Activated CD8-positive, alpha-beta memory T cell treated with anti-CD3 and anti-CD28 coated beads for 1 hour (primary cell): ENCODE measurements at regions not wholly inside any gene's neighbourhood (a gene's known extent, or its start where the extent isn't known, plus 50 kb on each side); places are given as distances from the start of the nearest gene placed in this dataset.
"Not testable (repeated sequence)": the region's sequence is repeated elsewhere in the genome, so short reads cannot be mapped to it uniquely, and the experiment has no call there.

Experiments used
- DNase-seq, 2 donors: peaks; one replicate each; pipeline ENCODE4 v3.0.0-alpha.2; 2020; ENCODE audit warnings: low read depth in 1 of 2; ENCODE audit errors: extremely low read depth in 1 of 2

DNA sequence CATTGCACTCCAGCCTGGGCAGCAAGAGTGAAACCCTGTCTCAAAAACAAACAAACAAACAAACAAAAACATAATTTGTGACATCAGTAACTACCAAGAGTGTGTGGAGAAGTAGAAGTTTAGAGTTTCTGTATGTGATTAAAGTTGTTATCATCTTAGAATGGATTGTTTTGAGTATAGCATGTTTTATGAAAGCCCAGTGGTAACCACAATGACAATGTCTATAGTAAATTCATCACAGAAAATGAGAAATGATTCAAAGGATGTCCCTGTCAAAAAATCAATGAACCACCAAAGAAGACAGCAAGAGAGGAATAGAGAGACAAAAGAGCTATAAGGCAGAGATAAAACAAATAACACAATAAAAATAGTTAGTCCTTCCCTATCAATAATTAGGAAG lies 1299.2 kb downstream of the CNTNAP5 start:
- no peak for DNase-seq

DNA sequence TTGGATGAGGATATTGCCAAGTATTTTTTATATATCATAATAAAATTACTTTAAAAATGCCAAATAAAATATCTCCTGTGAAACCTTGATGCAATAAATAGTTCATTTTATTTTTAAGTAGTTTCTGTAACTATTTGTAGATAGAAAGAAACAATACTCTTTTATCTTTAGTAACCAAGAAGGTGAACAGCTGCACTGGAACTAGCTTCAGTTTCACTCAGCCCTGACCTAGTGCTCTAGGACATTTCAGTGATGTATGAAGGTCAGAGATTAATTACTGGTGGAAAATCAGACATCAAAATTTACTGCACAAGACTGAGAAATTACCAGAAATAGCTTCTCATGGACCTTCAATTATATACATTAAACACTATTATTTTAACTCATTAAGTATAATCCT lies 1305.0 kb downstream of the CNTNAP5 start:
- no peak for DNase-seq

DNA sequence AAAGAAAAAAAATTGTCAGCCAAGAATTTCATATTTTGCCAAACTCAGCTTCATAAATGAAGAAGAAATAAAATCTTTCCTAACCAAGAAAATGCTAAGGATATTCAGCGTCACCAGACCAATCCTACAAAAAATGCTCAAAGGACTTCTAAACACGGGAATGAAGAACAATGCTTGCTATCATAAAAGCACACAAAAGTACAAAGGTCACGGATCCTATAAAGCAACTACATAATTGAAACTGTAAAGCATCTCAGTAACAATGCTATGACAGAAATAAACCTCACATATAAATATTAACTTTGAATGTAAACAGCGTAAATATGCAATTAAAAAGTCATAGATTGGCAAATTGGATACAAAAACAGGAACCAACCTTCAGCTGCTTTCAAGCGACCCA lies 1314.6 kb upstream of the GYPC start:
- no peak for DNase-seq

DNA sequence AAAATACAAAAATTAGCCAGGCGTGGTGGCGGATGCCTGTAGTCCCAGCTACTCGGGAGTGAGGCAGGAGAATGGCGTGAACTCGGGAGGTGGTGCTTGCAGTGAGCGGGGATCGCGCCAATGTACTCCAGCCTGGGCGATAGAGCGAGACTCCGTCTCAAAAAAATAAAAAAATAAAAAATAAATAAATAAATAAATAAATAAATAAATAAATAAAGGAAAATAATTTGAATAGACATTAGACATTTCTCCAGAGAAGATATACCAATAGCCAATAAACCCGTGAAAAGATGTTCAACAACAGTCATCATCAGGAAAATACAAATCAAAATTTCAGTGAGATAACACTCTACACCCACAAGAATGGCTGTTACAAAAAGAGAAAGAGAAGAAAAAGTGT lies 1302.4 kb upstream of the GYPC start:
- not testable (repeated sequence) for DNase-seq

DNA sequence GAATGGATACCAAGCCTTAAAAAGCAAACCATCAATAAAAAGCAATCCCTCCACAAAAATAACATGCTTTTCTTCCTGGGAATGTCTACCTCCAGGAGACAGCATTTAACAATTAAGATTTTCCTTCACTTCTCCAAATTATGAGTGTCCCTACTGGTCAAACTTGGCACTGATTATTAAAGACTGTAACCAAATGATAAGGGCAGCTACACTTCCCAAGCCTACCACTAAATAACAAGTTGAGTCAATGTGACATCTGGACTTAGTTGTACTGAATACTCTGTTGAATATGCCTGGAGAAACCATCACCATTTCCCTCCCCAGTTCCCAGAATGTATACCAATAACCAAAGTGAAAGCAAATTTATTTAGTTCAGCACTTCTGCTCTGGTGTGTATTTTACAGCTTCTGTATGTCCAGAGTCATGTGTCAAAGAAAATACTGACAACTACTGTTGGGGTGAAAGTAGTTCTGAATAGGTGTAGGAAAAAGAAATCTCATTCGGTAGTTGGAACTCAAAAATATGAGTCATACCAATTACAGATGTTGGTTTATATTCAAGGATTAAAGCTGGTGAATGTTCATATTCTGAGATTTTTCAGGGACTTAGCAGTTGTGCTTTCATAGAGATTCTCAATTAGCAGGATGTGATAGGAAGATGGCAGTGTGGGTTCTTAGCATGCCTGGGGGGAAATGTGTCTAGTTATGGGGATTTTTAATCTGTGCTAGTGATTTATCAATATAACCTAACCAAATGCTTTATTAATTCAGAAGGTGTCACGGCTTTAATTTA lies 1291.6 kb upstream of the GYPC start:
- no peak for DNase-seq

DNA sequence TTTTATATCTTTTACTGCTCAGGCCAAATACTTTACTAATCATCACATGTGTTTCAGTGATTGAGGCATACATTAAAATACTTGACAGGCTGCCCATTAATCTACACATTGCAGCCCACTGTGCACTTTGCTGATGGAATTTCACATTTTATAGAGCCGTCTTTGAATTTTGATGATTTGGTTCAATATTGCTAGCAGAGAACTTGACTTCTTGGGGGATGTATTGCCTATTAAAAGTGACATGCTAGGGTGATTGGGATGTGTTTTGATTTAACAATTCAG lies 1291.0 kb upstream of the GYPC start:
- DNase-seq, result no peak

DNA sequence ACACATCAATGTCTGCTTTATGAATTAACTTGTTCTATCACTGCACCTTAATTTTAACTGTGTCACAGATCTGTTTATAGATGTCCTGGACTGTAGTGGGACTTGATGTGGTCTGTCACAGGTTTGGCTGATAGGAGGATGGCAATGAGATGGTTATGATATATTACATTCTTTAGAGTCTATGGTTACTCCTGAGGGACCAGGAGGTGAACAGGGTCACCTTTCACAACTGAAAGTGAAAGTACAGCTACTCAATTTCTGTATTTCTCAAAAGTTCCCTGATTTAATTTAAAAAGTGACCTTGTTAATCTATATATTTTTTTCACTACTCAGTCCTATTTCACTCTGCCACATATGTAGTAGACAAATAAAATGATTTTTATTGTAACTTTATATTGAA lies 1284.1 kb upstream of the GYPC start:
- DNase-seq, result no peak

DNA sequence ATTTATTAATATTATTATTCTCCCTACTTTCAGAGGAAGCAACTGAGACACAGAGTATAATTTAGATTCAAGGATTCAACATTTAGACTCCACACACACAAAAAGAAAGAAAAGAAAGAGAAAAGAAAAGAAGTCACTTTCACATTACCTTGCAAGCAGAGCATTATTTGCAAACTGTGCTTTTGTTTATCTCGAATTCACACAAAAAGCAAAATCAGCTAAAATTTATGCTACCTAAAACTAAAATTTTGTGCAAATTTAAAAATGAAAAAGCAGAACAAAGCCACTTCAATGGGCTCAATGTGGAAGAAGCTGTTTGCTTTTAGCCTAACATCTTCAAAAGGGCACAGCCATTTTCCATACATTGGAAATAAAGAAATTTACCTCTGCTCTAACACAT lies 1282.7 kb upstream of the GYPC start:
- DNase-seq, result no peak

DNA sequence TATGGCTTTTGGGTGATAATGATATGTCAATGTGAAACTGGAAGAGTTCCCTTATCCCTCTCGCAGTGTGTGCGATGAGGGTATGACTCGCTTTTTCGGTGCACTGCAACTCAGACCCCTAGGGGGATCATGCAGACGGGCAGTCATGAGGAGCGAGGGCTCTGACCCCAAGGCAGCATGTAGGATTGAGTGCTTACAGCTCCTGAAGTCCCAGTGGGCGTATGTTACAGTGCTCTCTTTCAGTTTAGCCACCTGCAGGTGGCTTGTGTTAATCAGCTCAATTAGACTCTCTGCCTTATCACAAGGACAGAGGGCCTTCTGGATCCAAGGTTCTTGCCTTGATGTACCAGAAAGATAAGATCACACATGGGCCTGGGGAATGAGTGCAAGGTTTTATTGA lies 1269.9 kb upstream of the GYPC start:
- no peak for DNase-seq

DNA sequence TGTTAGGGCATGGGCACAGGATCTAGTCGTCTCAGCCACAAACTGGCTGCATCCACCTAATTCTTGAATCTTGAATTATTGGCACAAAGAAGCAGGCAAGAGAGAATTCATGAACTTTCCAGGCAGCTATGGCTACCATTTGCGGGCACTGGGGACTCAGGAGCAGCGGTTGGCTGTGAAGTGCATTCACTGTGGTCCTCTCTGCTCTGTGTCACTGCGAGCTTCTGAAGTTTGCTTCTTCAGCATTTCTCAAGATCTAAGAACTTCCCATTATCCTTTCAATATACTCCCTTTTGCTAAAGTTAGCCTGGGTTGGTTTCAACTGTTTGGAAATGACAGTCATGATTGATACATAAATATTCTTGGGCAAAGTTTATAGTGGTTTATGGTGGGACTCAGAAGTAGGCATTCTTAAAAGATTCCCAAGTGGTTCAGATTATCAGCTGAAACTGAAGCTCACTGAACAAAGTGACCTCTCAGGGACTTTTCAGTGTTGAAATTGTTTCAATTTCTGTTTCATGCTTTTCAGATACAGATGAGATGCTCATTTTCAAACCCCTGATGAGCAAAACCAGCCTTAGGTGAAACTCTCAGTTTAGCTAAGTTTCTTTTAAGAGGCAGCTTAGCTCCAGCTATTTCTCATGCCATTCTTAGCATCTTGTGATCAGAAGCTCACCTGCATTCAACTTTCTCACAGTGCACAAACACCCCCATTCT lies 1258.3 kb upstream of the GYPC start:
- no peak for DNase-seq

DNA sequence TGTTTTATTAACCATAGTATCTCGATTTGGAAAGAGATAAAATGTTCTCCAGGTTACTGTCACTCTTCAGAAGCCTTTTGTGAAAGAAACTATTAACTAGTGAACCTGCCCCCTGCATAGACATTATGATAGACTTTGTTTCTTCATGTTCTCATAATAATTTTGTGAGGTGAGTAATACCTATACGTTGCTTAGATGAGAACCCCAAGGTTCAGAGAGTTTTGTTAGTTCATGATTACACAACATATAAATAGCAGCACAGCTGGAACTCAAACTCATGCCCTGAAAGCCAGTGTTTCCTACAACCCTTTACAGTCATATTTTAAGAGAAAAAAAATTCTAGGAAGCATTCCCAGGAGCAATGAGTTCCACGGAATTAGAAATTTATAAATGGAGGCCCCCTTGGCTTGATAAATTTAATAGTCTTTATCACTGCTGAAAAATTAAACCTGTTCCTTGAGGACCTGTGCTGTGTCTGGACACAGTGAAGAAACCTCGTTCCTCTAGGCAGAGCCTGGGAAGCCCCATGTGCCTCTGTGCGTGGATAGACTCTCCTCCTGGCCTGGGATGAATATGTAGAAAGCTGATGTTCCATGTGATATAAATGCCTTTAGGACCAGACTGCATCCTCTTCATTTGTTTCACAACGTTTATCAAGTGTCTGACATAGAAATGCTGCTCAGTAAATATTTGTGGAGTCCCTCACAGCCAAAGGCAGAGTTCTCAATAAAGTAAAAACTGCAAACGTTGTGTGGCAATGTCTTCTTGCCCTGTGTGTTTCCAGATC lies 1257.0 kb upstream of the GYPC start:
- DNase-seq, result no peak

DNA sequence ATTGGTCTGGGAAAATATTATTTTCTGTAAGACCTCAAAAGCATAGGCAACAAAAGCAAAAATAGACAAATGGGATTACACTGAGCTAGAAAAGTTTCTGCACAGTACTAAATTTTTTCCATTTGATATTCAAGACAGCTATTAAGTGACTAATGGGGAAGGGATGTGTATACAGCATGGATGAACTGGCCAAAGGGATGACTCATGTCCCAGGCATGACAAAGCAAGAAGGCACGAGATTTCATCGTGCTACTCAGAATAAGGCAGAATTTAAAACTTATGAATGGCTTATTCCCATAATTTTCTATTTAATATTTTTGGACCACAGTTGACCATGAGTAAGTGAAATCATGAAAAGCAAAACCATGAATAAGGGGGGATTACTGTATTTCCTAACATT lies 1250.1 kb upstream of the GYPC start:
- DNase-seq, result no peak

DNA sequence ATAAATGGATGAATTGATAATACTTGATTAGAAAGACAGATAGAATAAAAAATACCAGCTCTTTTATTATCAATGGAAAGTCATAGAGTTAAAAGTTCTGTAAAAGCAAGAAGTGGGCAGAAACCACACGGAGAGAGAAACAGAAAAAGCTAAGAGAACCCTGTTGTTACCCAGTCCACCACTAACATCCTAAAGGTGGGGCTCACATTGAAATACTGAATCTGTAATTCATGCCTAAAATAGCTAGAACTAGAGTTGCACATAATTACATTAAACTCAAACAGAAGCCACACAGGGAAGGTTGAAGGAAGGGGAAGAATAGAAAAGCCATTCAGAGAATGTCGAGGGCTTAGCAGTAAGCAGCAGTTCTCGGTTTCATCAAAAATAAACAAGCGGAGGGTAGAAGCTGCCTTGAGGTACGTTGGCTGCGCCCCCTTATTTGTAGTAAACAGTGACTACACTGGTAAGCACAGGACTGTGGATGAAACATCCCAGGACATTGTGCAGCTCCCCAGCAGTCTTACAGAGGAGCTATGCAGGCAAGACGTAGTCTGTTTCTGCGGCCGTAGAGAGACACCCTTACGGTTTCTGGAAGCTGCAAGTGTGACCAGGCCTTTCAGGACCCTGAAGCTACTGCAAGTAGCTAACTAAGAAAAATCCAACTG lies 1247.0 kb upstream of the GYPC start:
- no peak for DNase-seq

DNA sequence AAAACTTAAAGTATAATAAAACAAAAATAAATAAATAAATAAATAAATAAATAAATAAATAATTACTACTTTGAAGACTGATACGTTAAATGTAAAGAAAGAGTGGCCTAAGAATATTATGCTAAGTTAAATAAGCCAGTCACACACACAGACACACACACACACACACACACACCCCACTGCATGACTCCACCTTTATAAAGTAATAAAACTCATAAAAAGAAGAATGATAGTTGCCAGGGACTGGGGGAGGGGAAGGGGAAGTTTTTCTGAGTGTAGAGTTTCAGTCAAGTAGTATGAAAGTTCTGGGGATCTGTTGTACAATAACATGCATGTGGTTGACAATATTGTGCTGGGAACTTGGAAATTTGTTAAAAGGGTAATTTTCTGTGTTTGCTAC lies 1237.5 kb upstream of the GYPC start:
- no peak for DNase-seq

DNA sequence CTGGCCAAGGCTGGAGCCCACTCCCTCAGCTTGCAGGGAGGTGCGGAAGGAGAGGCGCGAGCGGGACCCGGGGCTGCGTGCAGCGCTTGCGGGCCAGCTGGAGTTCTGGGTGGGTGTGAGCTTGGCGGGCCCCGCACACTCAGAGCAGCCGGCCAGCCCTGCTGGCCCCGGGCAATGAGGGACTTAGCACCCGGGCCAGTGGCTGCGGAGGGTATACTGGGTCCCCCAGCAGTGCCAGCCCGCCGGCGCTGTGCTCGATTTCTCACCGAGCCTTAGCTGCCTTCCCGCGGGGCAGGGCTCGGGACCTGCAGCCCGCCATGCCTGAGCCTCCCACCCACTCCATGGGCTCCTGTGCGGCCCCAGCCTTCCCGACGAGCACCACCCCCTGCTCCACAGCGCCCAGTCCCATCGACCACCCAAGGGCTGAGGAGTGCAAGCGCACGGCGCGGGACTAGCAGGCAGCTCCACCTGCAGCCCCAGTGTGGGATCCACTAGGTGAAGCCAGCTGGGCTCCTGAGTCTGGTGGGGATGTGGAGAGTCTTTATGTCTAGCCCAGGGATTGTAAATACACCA lies 1233.7 kb upstream of the GYPC start:
- DNase-seq, result not testable (repeated sequence)

DNA sequence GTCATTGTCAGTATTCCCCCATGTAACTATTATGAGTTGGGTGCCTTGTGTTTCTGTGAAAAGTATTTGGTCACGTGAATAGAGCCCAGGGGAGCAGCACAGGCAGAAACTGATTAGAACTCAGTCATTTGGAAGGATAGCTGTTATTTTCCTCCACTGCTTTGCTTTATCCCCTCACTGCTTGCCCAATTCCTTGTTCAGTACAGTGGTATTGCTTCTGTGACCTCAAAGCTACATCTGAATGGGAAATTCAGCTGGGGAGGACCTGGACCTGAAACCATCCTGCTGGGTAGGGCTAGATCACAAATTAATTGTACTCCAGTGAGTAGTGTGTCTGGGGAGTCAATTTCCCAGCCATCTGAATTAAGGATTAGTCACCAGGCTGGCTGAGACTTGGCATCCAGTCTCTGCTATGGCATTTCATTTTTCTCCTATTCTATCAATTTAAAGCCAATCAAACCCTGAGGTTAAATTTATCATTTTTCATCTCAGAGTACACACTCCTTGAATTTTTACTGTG lies 1231.6 kb upstream of the GYPC start:
- DNase-seq, result no peak

DNA sequence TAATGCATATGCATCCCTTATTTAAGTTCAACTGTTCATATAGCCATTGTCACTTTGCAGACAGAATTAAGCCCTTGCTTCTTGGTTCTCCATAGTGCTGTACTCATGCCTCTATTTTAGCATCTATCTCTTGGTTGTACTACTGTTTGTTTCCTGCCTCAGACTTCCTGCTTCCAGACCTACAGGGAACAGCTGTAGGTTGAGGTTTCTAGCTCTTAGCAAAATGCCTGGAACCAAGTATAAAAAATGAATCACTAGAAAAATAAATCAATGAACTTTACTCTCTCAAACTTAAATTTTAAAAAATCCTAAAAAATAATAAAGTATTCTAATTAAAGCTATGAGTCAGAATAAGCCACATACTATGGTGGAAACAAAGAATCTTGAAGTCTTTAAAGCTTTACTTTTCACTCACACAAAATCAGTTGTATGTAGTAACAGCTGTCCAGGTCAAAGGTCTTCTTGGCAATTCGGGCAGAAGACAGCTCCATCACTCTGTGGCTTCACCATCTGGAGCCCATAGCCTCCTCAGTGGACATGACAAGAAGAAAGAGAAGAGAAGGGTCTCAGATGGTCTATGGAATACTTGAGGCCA lies 1228.1 kb upstream of the GYPC start:
- no peak for DNase-seq

DNA sequence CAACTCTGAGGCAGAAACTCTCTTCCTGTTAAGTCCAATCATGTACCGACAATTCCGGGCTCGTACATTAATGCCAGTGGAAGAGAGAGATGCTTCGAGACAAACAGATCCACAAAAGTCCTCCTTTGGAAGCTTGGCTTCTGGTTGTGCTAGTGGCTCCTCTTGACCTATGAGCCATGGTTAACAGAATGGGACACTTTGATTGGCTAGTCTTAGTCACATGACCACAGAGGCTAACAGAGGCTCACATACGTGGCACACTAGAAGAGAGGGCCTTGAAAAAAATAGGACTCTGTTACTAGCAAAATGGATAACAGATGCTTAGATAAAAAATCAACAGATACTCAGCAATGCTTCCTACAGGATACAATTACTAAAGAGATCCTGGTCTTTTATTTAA lies 1211.9 kb upstream of the GYPC start:
- no peak for DNase-seq

DNA sequence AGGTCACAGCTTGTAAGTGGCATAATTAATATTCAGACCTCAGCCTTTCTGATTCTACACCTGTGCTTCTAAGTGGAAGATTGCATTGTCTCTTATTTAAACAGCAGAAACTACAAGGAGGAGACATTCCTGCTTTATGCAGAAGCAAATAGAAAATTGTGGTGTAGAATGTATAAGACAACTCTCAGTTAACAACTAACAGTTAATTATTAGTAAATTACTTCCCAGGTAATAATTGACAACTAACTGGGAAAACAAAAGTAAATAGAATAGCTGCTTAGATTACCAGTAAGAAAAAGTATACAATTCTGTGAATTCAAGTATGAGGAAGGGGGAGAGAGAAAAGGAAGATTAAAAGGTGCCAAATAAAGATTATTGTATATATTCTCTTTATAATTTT lies 1210.5 kb upstream of the GYPC start:
- no peak for DNase-seq

DNA sequence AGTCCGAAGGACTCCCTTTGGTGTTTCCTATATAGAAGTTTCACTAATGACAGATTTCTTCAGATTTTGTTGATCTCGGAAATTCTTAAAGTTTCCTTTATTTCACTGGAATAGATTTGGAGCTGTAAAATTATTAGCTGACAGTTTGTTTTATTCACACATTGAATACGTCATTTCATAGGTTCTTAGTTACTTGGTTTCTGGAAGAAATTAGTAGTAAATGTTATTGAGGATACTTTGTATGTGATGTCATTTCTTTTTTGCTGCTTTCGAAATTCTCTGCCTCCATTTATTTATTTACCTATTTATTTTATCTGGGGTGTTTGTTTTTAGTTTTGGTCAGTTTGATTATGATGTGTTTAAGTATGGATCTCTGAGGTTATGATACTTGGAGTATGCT lies 1205.9 kb upstream of the GYPC start:
- no peak for DNase-seq

DNA sequence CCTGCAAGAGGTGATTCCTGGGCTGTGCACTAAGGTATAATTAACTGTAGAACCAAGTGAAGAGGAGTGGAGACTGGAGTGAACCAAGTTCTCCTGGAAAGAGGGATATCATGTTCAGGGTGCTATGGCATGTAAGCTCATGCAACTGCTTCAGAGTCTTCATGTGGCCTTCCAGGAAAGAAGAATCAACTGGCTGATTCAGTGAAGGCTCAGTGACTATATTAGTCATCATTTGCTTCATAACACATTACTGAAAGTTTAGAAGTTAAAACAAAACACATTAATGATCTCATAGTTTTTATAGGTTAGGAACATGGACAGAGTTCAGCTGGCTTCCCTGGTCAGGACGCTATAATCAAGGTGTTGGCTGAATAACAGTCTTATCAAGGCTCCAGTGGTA lies 1200.8 kb upstream of the GYPC start:
- DNase-seq, result no peak
